Left lung (tissue), 4 donors: ENCODE measurements at regions not wholly inside any gene's neighbourhood (a gene's known extent, or its start where the extent isn't known, plus 50 kb on each side); places are given as distances from the start of the nearest gene placed in this dataset.

Experiments used
- ATAC-seq: fragments of 200-7000 bp; cut with Tn5 transposase; one replicate; pipeline ENCODE4 v1.9.1; 2020; ENCODE audit warnings: moderate library complexity
- DNase-seq, 4 donors: peaks; one replicate each; pipeline ENCODE4 v3.0.0-alpha.2; 2013 to 2020
- H3K27ac ChIP-seq, 2 donors: fragments of 200-600 bp; sonication (generic) in 1 of 2; one replicate each; pipeline versions ENCODE4 v1.5.0 to v1.8.0; 2020 to 2021
- H3K27me3 ChIP-seq, 2 donors: fragments of 200-600 bp; sonication (generic) in 1 of 2; one replicate each; pipeline versions ENCODE4 v1.5.0 to v1.8.0; 2020 to 2021
- H3K36me3 ChIP-seq, 2 donors: fragments of 200-600 bp; sonication (generic) in 1 of 2; one replicate each; pipeline versions ENCODE4 v1.5.0 to v1.8.0; 2020 to 2021
- H3K4me1 ChIP-seq, 2 donors: fragments of 200-600 bp; one replicate each; pipeline ENCODE4 v1.8.0; 2021
- H3K4me3 ChIP-seq, 2 donors: fragments of 200-600 bp; sonication (generic) in 1 of 2; one replicate each; pipeline versions ENCODE4 v1.5.0 to v1.8.0; 2020 to 2021; ENCODE audit warnings: mild to moderate bottlenecking in 1 of 2
- H3K9me3 ChIP-seq, 2 donors: fragments of 200-600 bp; sonication (generic) in 1 of 2; one replicate each; pipeline versions ENCODE4 v1.5.0 to v1.8.0; 2020 to 2021
- CTCF ChIP-seq, 2 donors: fragments of 200-600 bp; sonication (generic) in 1 of 2; IDR thresholded peaks; one replicate each; pipeline versions ENCODE4 v1.5.0 to v1.8.0; 2021; ENCODE audit warnings: antibody characterized with exemption in 2 of 2
- intact Hi-C, 2 donors: fragments of 100-400 bp; cut with DNase I; formaldehyde crosslinking; loops; one replicate each; pipeline versions ENCODE4 v1.11.2 to v1.14.2; 2022
- donor health status: DM: no; HTN: yes; CAD: no.
- donor health status: DM: no; HTN: no; CAD: no.

- Histone ChIP-seq H3K27ac (no peak overlapping the region), H3K4me3 (no peak overlapping the region), H3K9me3 (no peaks in the 10 kb centered on the region), H3K4me1 (peaks cover 0 to 4% of the 10 kb centered on the region in 2 donors), H3K27me3 (no peaks in the 10 kb centered on the region), H3K36me3 (no peaks in the 10 kb centered on the region)
- ATAC-seq (peak; percentile 29), DNase-seq (peak in 2 of 4 donors; percentile 12 to 25)
- intact Hi-C loops = no loop called here
- TF ChIP-seq CTCF (IDR thresholded peaks at IDR 0.05) = no peak
Observed at GRCh38 chr7:15972862-15973275, 286.4 kb upstream of the MEOX2 start.

- DNase-seq = no peak
- intact Hi-C loops = no loop called here
Observed at GRCh38 chr7:15967551-15967950, 281.1 kb upstream of the MEOX2 start.

GRCh38 chr7:15967121-15967520 is 280.6 kb upstream of the MEOX2 start:
- H3K27me3 ChIP-seq = no peaks in the 10 kb centered on the region
- intact Hi-C loops = no loop called here
- no peaks in the 10 kb centered on the region for H3K9me3 ChIP-seq
- H3K36me3 ChIP-seq = no peaks in the 10 kb centered on the region
- ATAC-seq (no peak), DNase-seq (no peak)
- TF ChIP-seq CTCF (IDR thresholded peaks at IDR 0.05) = no peak
- no peaks in the 10 kb centered on the region for H3K4me1 ChIP-seq
- H3K27ac ChIP-seq = no peak overlapping the region
- H3K4me3 ChIP-seq = no peak overlapping the region

More at GRCh38 chr7:15967551-15967950, 281.1 kb upstream of the MEOX2 start:
- no peaks in the 10 kb centered on the region for H3K9me3 ChIP-seq
- H3K4me1 ChIP-seq = no peaks in the 10 kb centered on the region
- ATAC-seq = no peak
- no peak for TF ChIP-seq CTCF (IDR thresholded peaks at IDR 0.05)
- no peak overlapping the region for H3K27ac ChIP-seq
- no peak overlapping the region for H3K4me3 ChIP-seq
- H3K36me3 ChIP-seq = no peaks in the 10 kb centered on the region
- no peaks in the 10 kb centered on the region for H3K27me3 ChIP-seq

GRCh38 chr7:15963206-15963605 is 276.7 kb upstream of the MEOX2 start:
- Histone ChIP-seq H3K36me3 (no peaks in the 10 kb centered on the region), H3K27ac (no peak overlapping the region), H3K9me3 (no peaks in the 10 kb centered on the region), H3K27me3 (no peaks in the 10 kb centered on the region), H3K4me1 (no peaks in the 10 kb centered on the region), H3K4me3 (no peak overlapping the region)
- TF ChIP-seq CTCF (IDR thresholded peaks at IDR 0.05) = no peak
- intact Hi-C loops = no loop called here
- DNase-seq (no peak), ATAC-seq (no peak)

- peaks cover 0 to 3% of the 10 kb centered on the region in 2 donors for H3K9me3 ChIP-seq
- no peak overlapping the region for H3K4me3 ChIP-seq
- peak overlapping the region in 1 of 2 donors; percentile 67 for H3K27ac ChIP-seq
- ATAC-seq (peak; percentile 24), DNase-seq (no peak)
- intact Hi-C loops = no loop called here
- H3K4me1 ChIP-seq = no peaks in the 10 kb centered on the region
- TF ChIP-seq CTCF (IDR thresholded peaks at IDR 0.05) = no peak
- no peaks in the 10 kb centered on the region for H3K27me3 ChIP-seq
- H3K36me3 ChIP-seq = no peaks in the 10 kb centered on the region
Observed at GRCh38 chr7:15954671-15955354, 268.3 kb upstream of the MEOX2 start.
